Lower leg skin (tissue), 3 donors: ENCODE measurements at regions not wholly inside any gene's neighbourhood (a gene's known extent, or its start where the extent isn't known, plus 50 kb on each side); places are given as distances from the start of the nearest gene placed in this dataset.

ENCODE experiments used
- CTCF ChIP-seq, 3 donors: fragments of 450-650 bp; IDR thresholded peaks; one replicate each; pipeline ENCODE4 v1.5.1; 2016; ENCODE audit warnings: antibody characterized with exemption in 3 of 3, mild to moderate bottlenecking in 3 of 3, moderate library complexity in 2 of 3
- POLR2A ChIP-seq, 2 donors: fragments of 450-650 bp; IDR thresholded peaks; one replicate each; pipeline ENCODE4 v1.6.1; 2016 to 2017; ENCODE audit warnings: antibody characterized with exemption in 2 of 2, mild to moderate bottlenecking in 1 of 2, moderate library complexity in 1 of 2

DNA sequence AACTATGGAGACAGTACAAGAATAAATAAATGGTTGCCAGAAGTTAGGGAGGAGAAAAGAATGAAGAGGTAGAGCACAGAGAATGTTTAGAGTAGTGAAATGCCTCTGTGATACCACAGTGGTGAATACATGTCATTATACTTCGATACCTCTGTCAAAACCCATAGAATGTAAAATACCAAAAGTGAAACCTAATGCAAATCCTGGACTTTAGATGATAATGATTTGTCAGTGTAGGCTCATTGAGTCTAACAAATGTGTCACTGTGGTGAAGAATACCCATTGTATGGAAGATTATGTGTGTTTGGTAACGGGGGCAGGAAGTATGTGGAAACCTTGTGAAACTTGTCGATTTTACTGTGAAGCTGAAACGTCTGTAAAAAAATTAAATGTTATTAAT is 1106.5 kb upstream of the TMPRSS15 start:
- TF ChIP-seq CTCF (IDR thresholded peaks at IDR 0.05), result no peak
- TF ChIP-seq POLR2A (IDR thresholded peaks at IDR 0.05), result no peak
